Right atrium auricular region (tissue), 2 donors: ENCODE measurements at regions not wholly inside any gene's neighbourhood (a gene's known extent, or its start where the extent isn't known, plus 50 kb on each side); places are given as distances from the start of the nearest gene placed in this dataset.

ENCODE experiments used
- DNase-seq: peaks from one replicate; pipeline ENCODE4 v3.0.0-alpha.2; 2019; ENCODE audit warnings: low spot score
- H3K27ac ChIP-seq, 2 donors: fragments of 200-600 bp; sonication (generic); 1 replicate in 1 of 2; 2 replicates in 1 of 2; pipeline ENCODE4 v1.5.1; 2016 to 2019
- H3K27me3 ChIP-seq, 2 donors: fragments of 200-600 bp; sonication (generic); one replicate each; pipeline versions ENCODE4 v1.5.1 to v1.6.0; 2017 to 2019
- H3K36me3 ChIP-seq: fragments of 200-600 bp; sonication (generic); one replicate; pipeline ENCODE4 v1.5.1; 2016
- H3K4me1 ChIP-seq, 2 donors: fragments of 200-600 bp; sonication (generic); one replicate each; pipeline versions ENCODE4 v1.5.1 to v1.6.0; 2017 to 2019
- H3K4me3 ChIP-seq, 2 donors: fragments of 200-600 bp; sonication (generic); 1 replicate in 1 of 2; 2 replicates in 1 of 2; pipeline ENCODE4 v1.5.1; 2017 to 2019; ENCODE audit warnings: mild to moderate bottlenecking in 1 of 2, moderate library complexity in 1 of 2
- H3K9me3 ChIP-seq, 2 donors: fragments of 200-600 bp; sonication (generic); one replicate each; pipeline ENCODE4 v1.5.1; 2019
- TF ChIP-seq, protein P1 (sequence below), 2 donors: fragments of 200-600 bp; sonication (generic); IDR thresholded peaks; one replicate each; pipeline ENCODE4 v1.5.1; 2019; ENCODE audit warnings: antibody characterized with exemption in 2 of 2

DNA sequence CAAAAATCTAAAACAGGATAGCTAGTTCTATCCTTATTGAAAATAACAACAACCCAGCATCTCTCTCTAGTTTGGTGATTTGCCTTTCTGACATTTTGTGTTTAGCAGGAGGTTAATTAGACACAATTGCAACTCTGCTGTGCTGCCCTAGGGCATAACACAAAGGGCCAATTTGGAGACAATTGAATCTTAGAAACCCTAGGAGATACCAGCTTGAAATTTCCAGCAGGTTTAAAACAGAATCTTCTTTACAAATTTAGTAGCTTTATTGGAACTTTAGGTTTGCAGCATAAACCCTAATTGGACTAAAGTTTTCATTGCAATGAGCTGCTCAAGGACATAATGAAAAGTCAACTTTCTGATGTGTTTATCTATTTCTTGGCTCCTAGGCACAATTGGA lies 166.7 kb upstream of the FER start:
- Histone ChIP-seq H3K4me3 (no peak overlapping the region), H3K36me3 (no peaks in the 10 kb centered on the region), H3K9me3 (no peaks in the 10 kb centered on the region), H3K27ac (no peak overlapping the region), H3K27me3 (no peaks in the 10 kb centered on the region), H3K4me1 (no peaks in the 10 kb centered on the region)
- no peak for DNase-seq
- TF ChIP-seq, protein P1, sequence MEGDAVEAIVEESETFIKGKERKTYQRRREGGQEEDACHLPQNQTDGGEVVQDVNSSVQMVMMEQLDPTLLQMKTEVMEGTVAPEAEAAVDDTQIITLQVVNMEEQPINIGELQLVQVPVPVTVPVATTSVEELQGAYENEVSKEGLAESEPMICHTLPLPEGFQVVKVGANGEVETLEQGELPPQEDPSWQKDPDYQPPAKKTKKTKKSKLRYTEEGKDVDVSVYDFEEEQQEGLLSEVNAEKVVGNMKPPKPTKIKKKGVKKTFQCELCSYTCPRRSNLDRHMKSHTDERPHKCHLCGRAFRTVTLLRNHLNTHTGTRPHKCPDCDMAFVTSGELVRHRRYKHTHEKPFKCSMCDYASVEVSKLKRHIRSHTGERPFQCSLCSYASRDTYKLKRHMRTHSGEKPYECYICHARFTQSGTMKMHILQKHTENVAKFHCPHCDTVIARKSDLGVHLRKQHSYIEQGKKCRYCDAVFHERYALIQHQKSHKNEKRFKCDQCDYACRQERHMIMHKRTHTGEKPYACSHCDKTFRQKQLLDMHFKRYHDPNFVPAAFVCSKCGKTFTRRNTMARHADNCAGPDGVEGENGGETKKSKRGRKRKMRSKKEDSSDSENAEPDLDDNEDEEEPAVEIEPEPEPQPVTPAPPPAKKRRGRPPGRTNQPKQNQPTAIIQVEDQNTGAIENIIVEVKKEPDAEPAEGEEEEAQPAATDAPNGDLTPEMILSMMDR (IDR thresholded peaks at IDR 0.05), result no peak

DNA sequence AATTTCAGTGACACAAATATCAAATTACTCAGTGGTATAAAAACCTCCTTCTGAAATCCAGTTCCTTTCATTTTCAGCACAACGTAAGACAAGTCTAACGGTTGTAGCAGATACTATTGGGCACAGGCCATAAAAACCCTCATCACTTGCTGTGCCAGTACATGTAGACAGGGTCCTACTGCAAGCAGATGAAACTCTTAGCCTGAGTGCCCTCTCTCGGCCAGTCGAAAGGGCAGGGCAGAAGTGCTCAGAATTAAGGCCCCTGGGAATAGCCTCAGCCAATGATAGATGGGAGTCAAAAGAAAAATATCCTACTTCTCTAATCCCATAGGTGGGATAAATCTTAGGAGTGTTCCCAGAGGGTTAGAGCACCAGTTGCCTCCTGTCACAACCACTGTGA lies 168.5 kb upstream of the FER start:
- DNase-seq, result no peak
- Histone ChIP-seq H3K36me3 (no peaks in the 10 kb centered on the region), H3K4me1 (no peaks in the 10 kb centered on the region), H3K9me3 (no peaks in the 10 kb centered on the region), H3K27ac (no peak overlapping the region), H3K4me3 (no peak overlapping the region), H3K27me3 (no peaks in the 10 kb centered on the region)
- TF ChIP-seq, protein P1 (IDR thresholded peaks at IDR 0.05), result no peak

DNA sequence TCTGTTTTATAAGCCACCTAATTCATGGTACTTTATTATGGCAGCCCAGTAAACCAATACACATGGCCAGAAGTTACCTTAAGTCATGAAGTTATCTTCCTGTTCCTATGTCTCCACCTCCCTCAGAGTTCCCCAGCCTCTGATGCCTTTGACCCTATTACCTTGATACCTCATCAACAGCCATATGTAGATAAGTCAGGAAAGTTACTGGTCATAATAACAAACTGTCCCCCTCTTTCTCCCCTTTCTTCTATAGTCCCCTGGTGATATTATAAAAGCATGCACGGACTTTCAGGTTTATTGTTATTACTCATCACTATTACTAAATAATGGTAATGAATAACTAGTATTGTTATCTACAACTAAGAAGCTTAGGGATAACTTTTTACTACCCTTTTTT lies 168.9 kb upstream of the FER start:
- TF ChIP-seq, protein P1 (IDR thresholded peaks at IDR 0.05), result no peak
- H3K4me3 ChIP-seq, result no peak overlapping the region
- DNase-seq, result no peak
- H3K4me1 ChIP-seq, result no peaks in the 10 kb centered on the region
- no peaks in the 10 kb centered on the region for H3K27me3 ChIP-seq
- H3K36me3 ChIP-seq, result no peaks in the 10 kb centered on the region
- H3K9me3 ChIP-seq, result no peaks in the 10 kb centered on the region
- H3K27ac ChIP-seq, result no peak overlapping the region

DNA sequence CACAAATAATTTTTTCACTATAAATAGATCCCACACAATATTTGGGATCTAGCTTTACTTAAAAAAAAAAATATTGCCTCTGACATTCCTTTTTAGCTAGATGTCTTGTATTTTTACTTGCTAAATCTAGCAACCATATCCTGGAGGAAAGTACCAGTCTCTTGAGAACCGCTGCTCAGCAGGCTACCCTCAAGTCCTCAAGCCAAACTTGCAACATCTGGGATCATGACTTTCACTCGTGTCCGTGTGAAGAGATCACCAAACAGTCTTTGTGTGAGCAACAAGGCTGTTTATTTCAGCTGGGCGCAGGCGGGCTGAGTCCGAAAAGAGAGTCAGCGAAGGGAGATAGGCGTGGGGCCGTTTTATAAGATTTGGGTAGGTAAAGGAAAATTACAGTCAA lies 180.3 kb upstream of the FER start:
- no peaks in the 10 kb centered on the region for H3K4me1 ChIP-seq
- H3K27me3 ChIP-seq, result no peaks in the 10 kb centered on the region
- no peaks in the 10 kb centered on the region for H3K36me3 ChIP-seq
- no peak overlapping the region for H3K27ac ChIP-seq
- TF ChIP-seq, protein P1 (IDR thresholded peaks at IDR 0.05), result no peak
- DNase-seq, result no peak
- no peaks in the 10 kb centered on the region for H3K9me3 ChIP-seq
- no peak overlapping the region for H3K4me3 ChIP-seq

DNA sequence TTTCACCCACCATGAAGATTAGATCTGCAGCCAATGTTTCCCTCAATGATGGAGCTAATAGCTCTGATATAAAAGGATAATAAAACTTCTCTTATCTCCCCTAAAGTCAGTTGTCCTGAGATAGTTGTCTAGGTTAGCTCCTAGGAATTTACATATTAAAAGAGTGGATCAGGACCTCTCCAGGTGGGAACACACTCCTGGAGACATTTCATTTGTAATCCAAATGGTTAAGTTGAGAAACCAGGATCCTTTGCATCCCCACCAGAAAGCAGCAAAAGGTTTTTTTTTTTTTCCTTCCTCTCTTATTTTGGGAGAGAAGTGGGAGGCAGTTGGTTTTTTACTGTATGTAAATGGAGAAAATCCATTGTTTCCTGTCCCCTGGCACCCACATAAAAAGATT lies 182.5 kb upstream of the FBXL17 start:
- Histone ChIP-seq H3K4me3 (no peak overlapping the region), H3K27me3 (no peaks in the 10 kb centered on the region), H3K36me3 (no peaks in the 10 kb centered on the region), H3K9me3 (no peaks in the 10 kb centered on the region), H3K27ac (no peak overlapping the region), H3K4me1 (no peaks in the 10 kb centered on the region)
- DNase-seq, result no peak
- TF ChIP-seq, protein P1 (IDR thresholded peaks at IDR 0.05), result no peak

DNA sequence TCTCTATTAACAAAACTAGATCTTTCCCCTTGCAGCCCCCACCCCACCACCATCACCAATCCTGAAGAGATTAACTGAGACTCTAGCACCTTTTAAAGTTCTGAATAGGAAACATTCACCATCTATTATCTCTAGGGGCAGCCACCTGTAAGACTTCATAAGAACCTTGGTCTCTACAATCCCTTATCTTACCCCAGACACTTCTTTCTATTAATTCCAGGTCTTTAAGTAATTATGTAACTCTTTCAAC lies 180.2 kb upstream of the FBXL17 start:
- no peak for DNase-seq
- no peaks in the 10 kb centered on the region for H3K9me3 ChIP-seq
- no peak overlapping the region for H3K4me3 ChIP-seq
- no peak overlapping the region for H3K27ac ChIP-seq
- TF ChIP-seq, protein P1 (IDR thresholded peaks at IDR 0.05), result no peak
- H3K27me3 ChIP-seq, result no peaks in the 10 kb centered on the region
- no peaks in the 10 kb centered on the region for H3K36me3 ChIP-seq
- H3K4me1 ChIP-seq, result no peaks in the 10 kb centered on the region
